OCI-LY7 (cell line): ENCODE measurements at regions not wholly inside any gene's neighbourhood (a gene's known extent, or its start where the extent isn't known, plus 50 kb on each side); places are given as distances from the start of the nearest gene placed in this dataset.

Source experiments
- CTCF ChIP-seq: fragments of 200-600 bp; sonication (generic); conservative IDR thresholded peaks from 2 replicates; pipeline ENCODE4 v1.5.1; 2014; ENCODE audit warnings: mild to moderate bottlenecking, antibody characterized with exemption, low read length, moderate library complexity, mixed read lengths
- EZH2phosphoT487 ChIP-seq: fragments of 200-600 bp; sonication (generic); IDR thresholded peaks from 2 replicates; pipeline ENCODE4 v1.6.1; 2018; ENCODE audit warnings: low read depth, borderline replicate concordance, mild to moderate bottlenecking, mixed run types, antibody characterized with exemption, low read length, moderate library complexity, mixed read lengths

GRCh38 chr13:63427170-63427569 is 2011.5 kb upstream of the PCDH20 start:
- TF ChIP-seq CTCF (no peak), EZH2phosphoT487 (no peak)
